ENCODE measurements at regions not wholly inside any gene's neighbourhood (a gene's known extent, or its start where the extent isn't known, plus 50 kb on each side); places are given as distances from the start of the nearest gene placed in this dataset.
A peak's percentile ranks its signal among the peaks of the same experiment; 100 is the strongest.

GRCh38 chr18:38963943-38964660 is 1398.5 kb upstream of the CELF4 start:
- Histone ChIP-seq H3K9me3 (ENCODE audit: control insufficient read depth in 2 of 2, insufficient read depth in 1 of 2, low read length in 1 of 2) (no peaks in the 10 kb centered on the region), H3K27me3 (ENCODE audit: control insufficient read depth in 2 of 2, insufficient read depth in 1 of 2, low read length in 1 of 2) (no peaks in the 10 kb centered on the region), H3K36me3 (ENCODE audit: control insufficient read depth in 2 of 2, insufficient read depth in 2 of 2, low read length in 1 of 2) (no peaks in the 10 kb centered on the region), H3K27ac (ENCODE audit: low read depth in 1 of 2, low read length in 1 of 2) (no peak overlapping the region), H3K4me1 (ENCODE audit: control insufficient read depth in 2 of 2, insufficient read depth in 2 of 2, low read length in 2 of 2) (no peaks in the 10 kb centered on the region), H3K4me3 (ENCODE audit: low read length in 2 of 2) (no peak overlapping the region)
- WGBS = 62% methylated on average over 3 of the region's 3 CpGs
- DNase-seq (ENCODE audit: low read depth in 6 of 9, low spot score in 9 of 9) = no peak

DNA sequence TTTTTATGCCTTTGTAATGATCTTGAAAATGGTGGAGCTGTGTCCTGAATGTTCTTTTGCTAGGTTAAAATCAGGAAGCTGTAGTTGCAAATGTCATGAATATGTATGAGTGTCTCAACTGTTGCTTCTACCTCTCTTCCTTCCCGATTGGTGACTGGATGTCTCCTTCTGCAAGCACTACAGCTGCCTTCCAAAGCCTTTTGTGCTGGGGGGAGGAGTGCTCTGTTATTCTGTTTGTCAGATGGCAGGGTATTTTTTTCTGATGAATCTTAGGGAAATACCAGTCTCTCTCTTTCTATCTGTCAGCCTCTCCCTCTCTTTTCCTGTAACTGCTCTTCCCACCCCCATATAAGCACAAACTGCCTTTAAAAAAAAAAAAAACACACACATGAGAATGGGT is 1396.3 kb upstream of the CELF4 start:
- no peak overlapping the region for H3K4me3 ChIP-seq (ENCODE audit: low read length in 2 of 2)
- 88% methylated on average over 1 of the region's 1 CpG for WGBS
- no peak overlapping the region for H3K27ac ChIP-seq (ENCODE audit: low read depth in 1 of 2, low read length in 1 of 2)

DNA sequence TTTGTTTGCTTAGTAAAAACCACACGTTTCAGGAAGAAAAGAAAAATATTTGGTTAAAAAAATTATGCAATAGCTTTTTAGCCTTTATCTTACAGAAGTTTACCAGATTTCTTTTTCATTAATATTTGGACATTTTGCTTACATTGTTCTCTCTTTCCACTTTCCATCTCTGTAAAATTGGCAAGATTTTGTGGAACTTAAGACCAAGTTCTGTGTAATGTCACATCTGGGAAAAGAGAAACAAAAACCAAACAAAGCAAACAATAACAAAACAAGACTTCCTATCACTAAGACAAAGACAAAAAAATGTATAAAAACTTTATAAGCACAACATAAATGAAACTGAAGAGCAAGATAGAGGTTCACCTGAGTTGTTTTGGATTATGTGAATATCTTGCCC is 1392.1 kb upstream of the CELF4 start:
- Histone ChIP-seq H3K9me3 (ENCODE audit: control insufficient read depth in 2 of 2, insufficient read depth in 1 of 2, low read length in 1 of 2) (no peaks in the 10 kb centered on the region), H3K36me3 (ENCODE audit: control insufficient read depth in 2 of 2, insufficient read depth in 2 of 2, low read length in 1 of 2) (no peaks in the 10 kb centered on the region), H3K4me1 (ENCODE audit: control insufficient read depth in 2 of 2, insufficient read depth in 2 of 2, low read length in 2 of 2) (no peaks in the 10 kb centered on the region), H3K27me3 (ENCODE audit: control insufficient read depth in 2 of 2, insufficient read depth in 1 of 2, low read length in 1 of 2) (no peaks in the 10 kb centered on the region), H3K4me3 (ENCODE audit: low read length in 2 of 2) (no peak overlapping the region), H3K27ac (ENCODE audit: low read depth in 1 of 2, low read length in 1 of 2) (no peak overlapping the region)
- DNase-seq (ENCODE audit: low read depth in 6 of 9, low spot score in 9 of 9) = no peak
- 65% methylated on average over 1 of the region's 1 CpG for WGBS

More for the DNA sequence above, 1396.3 kb upstream of the CELF4 start:
- no peaks in the 10 kb centered on the region for H3K36me3 ChIP-seq (ENCODE audit: control insufficient read depth in 2 of 2, insufficient read depth in 2 of 2, low read length in 1 of 2)
- DNase-seq (ENCODE audit: low read depth in 6 of 9, low spot score in 9 of 9) = peak in 1 of 9 donors; percentile 2
- no peaks in the 10 kb centered on the region for H3K9me3 ChIP-seq (ENCODE audit: control insufficient read depth in 2 of 2, insufficient read depth in 1 of 2, low read length in 1 of 2)
- H3K4me1 ChIP-seq (ENCODE audit: control insufficient read depth in 2 of 2, insufficient read depth in 2 of 2, low read length in 2 of 2) = no peaks in the 10 kb centered on the region
- H3K27me3 ChIP-seq (ENCODE audit: control insufficient read depth in 2 of 2, insufficient read depth in 1 of 2, low read length in 1 of 2) = no peaks in the 10 kb centered on the region

GRCh38 chr18:38956068-38956467 is 1390.5 kb upstream of the CELF4 start:
- Histone ChIP-seq H3K27me3 (ENCODE audit: control insufficient read depth in 2 of 2, insufficient read depth in 1 of 2, low read length in 1 of 2) (no peaks in the 10 kb centered on the region), H3K36me3 (ENCODE audit: control insufficient read depth in 2 of 2, insufficient read depth in 2 of 2, low read length in 1 of 2) (no peaks in the 10 kb centered on the region), H3K9me3 (ENCODE audit: control insufficient read depth in 2 of 2, insufficient read depth in 1 of 2, low read length in 1 of 2) (no peaks in the 10 kb centered on the region), H3K4me1 (ENCODE audit: control insufficient read depth in 2 of 2, insufficient read depth in 2 of 2, low read length in 2 of 2) (no peaks in the 10 kb centered on the region), H3K4me3 (ENCODE audit: low read length in 2 of 2) (no peak overlapping the region), H3K27ac (ENCODE audit: low read depth in 1 of 2, low read length in 1 of 2) (no peak overlapping the region)
- DNase-seq (ENCODE audit: low read depth in 6 of 9, low spot score in 9 of 9) = no peak
- WGBS = 98% methylated on average over 3 of the region's 3 CpGs

GRCh38 chr18:38951633-38952032 is 1386.0 kb upstream of the CELF4 start:
- no peak for DNase-seq (ENCODE audit: low read depth in 6 of 9, low spot score in 9 of 9)
- WGBS = 95% methylated on average over 2 of the region's 2 CpGs
- Histone ChIP-seq H3K27me3 (ENCODE audit: control insufficient read depth in 2 of 2, insufficient read depth in 1 of 2, low read length in 1 of 2) (no peaks in the 10 kb centered on the region), H3K36me3 (ENCODE audit: control insufficient read depth in 2 of 2, insufficient read depth in 2 of 2, low read length in 1 of 2) (no peaks in the 10 kb centered on the region), H3K4me3 (ENCODE audit: low read length in 2 of 2) (no peak overlapping the region), H3K4me1 (ENCODE audit: control insufficient read depth in 2 of 2, insufficient read depth in 2 of 2, low read length in 2 of 2) (no peaks in the 10 kb centered on the region), H3K9me3 (ENCODE audit: control insufficient read depth in 2 of 2, insufficient read depth in 1 of 2, low read length in 1 of 2) (no peaks in the 10 kb centered on the region), H3K27ac (ENCODE audit: low read depth in 1 of 2, low read length in 1 of 2) (no peak overlapping the region)

DNA sequence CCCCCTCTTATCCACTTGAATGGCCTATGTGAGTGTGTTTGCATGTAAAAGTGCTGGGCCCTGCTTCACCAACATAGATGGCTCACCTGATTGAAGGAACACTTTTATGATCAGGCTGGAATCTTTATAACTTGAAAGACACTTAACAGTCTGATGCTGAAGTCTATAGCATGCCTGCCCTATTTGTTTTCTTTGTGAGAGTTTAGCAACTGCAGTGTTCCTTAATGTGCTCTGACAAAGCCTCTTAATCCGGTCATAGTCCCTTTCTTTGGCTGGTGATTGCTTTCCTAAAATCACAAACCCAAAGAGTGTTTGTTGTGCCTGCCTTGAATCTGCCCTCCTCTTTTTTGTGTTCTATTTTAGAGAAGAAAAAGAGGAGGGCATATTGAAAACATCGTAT is 1382.8 kb upstream of the CELF4 start:
- Histone ChIP-seq H3K4me3 (ENCODE audit: low read length in 2 of 2) (no peak overlapping the region), H3K4me1 (ENCODE audit: control insufficient read depth in 2 of 2, insufficient read depth in 2 of 2, low read length in 2 of 2) (no peaks in the 10 kb centered on the region), H3K9me3 (ENCODE audit: control insufficient read depth in 2 of 2, insufficient read depth in 1 of 2, low read length in 1 of 2) (peaks cover 0 to 6% of the 10 kb centered on the region in 2 donors), H3K27ac (ENCODE audit: low read depth in 1 of 2, low read length in 1 of 2) (no peak overlapping the region), H3K36me3 (ENCODE audit: control insufficient read depth in 2 of 2, insufficient read depth in 2 of 2, low read length in 1 of 2) (no peaks in the 10 kb centered on the region), H3K27me3 (ENCODE audit: control insufficient read depth in 2 of 2, insufficient read depth in 1 of 2, low read length in 1 of 2) (no peaks in the 10 kb centered on the region)
- DNase-seq (ENCODE audit: low read depth in 6 of 9, low spot score in 9 of 9) = no peak
- 97% methylated on average over 2 of the region's 2 CpGs for WGBS

DNA sequence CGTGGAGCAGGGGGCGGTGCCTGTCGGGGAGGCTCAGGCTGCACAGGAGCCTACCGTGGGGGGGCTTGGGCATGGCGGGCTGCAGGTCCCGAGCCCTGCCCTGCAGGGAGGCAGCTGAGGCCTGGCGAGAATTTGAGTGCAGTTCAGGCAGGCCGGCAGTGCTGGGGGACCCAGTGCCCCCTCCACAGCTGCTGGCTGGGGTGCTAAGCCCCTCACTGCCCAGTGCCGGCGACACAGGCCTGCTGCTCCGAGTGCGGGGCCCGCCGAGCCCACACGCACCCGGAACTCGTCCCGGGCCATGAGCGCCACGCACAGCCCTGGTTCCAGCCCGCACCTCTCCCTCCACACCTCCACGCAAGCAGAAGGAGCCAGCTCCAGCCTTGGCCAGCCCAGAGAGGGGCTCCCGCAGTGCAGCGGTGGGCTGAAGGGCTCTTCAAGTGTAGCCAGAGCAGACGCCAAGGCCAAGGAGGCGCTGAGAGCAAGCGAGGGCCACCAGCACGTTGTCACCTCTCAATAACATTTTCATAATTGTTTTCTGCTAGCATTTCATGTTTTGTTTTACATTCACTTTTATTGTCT is 1378.9 kb upstream of the CELF4 start:
- Histone ChIP-seq H3K9me3 (ENCODE audit: control insufficient read depth in 2 of 2, insufficient read depth in 1 of 2, low read length in 1 of 2) (peaks cover 0 to 9% of the 10 kb centered on the region in 2 donors), H3K27me3 (ENCODE audit: control insufficient read depth in 2 of 2, insufficient read depth in 1 of 2, low read length in 1 of 2) (no peaks in the 10 kb centered on the region), H3K27ac (ENCODE audit: low read depth in 1 of 2, low read length in 1 of 2) (no peak overlapping the region), H3K4me3 (ENCODE audit: low read length in 2 of 2) (no peak overlapping the region), H3K4me1 (ENCODE audit: control insufficient read depth in 2 of 2, insufficient read depth in 2 of 2, low read length in 2 of 2) (no peaks in the 10 kb centered on the region), H3K36me3 (ENCODE audit: control insufficient read depth in 2 of 2, insufficient read depth in 2 of 2, low read length in 1 of 2) (no peaks in the 10 kb centered on the region)
- 91% methylated on average over 28 of the region's 28 CpGs for WGBS
- DNase-seq (ENCODE audit: low read depth in 6 of 9, low spot score in 9 of 9) = no peak

- Histone ChIP-seq H3K4me1 (ENCODE audit: control insufficient read depth in 2 of 2, insufficient read depth in 2 of 2, low read length in 2 of 2) (no peaks in the 10 kb centered on the region), H3K27ac (ENCODE audit: low read depth in 1 of 2, low read length in 1 of 2) (peak overlapping the region in 1 of 2 donors; percentile 19), H3K9me3 (ENCODE audit: control insufficient read depth in 2 of 2, insufficient read depth in 1 of 2, low read length in 1 of 2) (peaks cover 0 to 9% of the 10 kb centered on the region in 2 donors), H3K36me3 (ENCODE audit: control insufficient read depth in 2 of 2, insufficient read depth in 2 of 2, low read length in 1 of 2) (no peaks in the 10 kb centered on the region), H3K27me3 (ENCODE audit: control insufficient read depth in 2 of 2, insufficient read depth in 1 of 2, low read length in 1 of 2) (no peaks in the 10 kb centered on the region), H3K4me3 (ENCODE audit: low read length in 2 of 2) (no peak overlapping the region)
- 85% methylated on average over 9 of the region's 9 CpGs for WGBS
- no peak for DNase-seq (ENCODE audit: low read depth in 6 of 9, low spot score in 9 of 9)
These were observed 1376.3 kb upstream of the CELF4 start for GRCh38 chr18:38941711-38942561.

Measured in thymus (tissue), 11 donors.